Sigmoid colon (tissue), 6 donors: ENCODE measurements at regions not wholly inside any gene's neighbourhood (a gene's known extent, or its start where the extent isn't known, plus 50 kb on each side); places are given as distances from the start of the nearest gene placed in this dataset.

Experiments used
- DNase-seq: peaks from one replicate; pipeline ENCODE4 v3.0.0-alpha.2; 2019
- H3K27ac ChIP-seq, 4 donors: fragments of 200-600 bp; sonication (generic); one replicate each; pipeline ENCODE4 v1.5.1; 2016 to 2019; ENCODE audit warnings: mild to moderate bottlenecking in 1 of 4
- H3K27me3 ChIP-seq, 3 donors: fragments of 200-600 bp; sonication (generic); one replicate each; pipeline ENCODE4 v1.5.1; 2019; ENCODE audit warnings: mild to moderate bottlenecking in 1 of 3
- H3K36me3 ChIP-seq, 4 donors: fragments of 200-600 bp; sonication (generic); one replicate each; pipeline ENCODE4 v1.5.1; 2016 to 2019
- H3K4me1 ChIP-seq, 4 donors: fragments of 200-600 bp; sonication (generic); one replicate each; pipeline ENCODE4 v1.5.1; 2017 to 2019
- H3K4me3 ChIP-seq, 4 donors: fragments of 200-600 bp; sonication (generic); one replicate each; pipeline ENCODE4 v1.5.1; 2017 to 2019; ENCODE audit warnings: mild to moderate bottlenecking in 2 of 4, moderate library complexity in 1 of 4
- H3K9me3 ChIP-seq, 4 donors: fragments of 200-600 bp in 3 of 4; sonication (generic) in 3 of 4; one replicate each; pipeline versions ENCODE4 v1.5.1 to v1.6.1; 2013 to 2019
- CTCF ChIP-seq, 4 experiments: fragments of 450-650 bp in 3 of 4; fragments of 200-600 bp in 1 of 4; IDR thresholded peaks; one replicate each; pipeline ENCODE4 v1.5.1; 2016 to 2019; ENCODE audit warnings: antibody characterized with exemption in 4 of 4, mild to moderate bottlenecking in 3 of 4, moderate library complexity in 2 of 4
- EP300 ChIP-seq, 4 donors: sonication (generic); formaldehyde crosslinking; IDR thresholded peaks; one replicate each; pipeline ENCODE4 v1.6.1; 2017; ENCODE audit warnings: antibody characterized with exemption in 4 of 4
- POLR2A ChIP-seq, 2 donors: fragments of 450-650 bp; IDR thresholded peaks; one replicate each; pipeline ENCODE4 v1.6.1; 2016; ENCODE audit warnings: antibody characterized with exemption in 2 of 2, mild to moderate bottlenecking in 2 of 2, moderate library complexity in 2 of 2
- POLR2AphosphoS5 ChIP-seq, 4 donors: sonication (generic); formaldehyde crosslinking; IDR thresholded peaks; one replicate each; pipeline ENCODE4 v1.6.1; 2017; ENCODE audit warnings: antibody characterized with exemption in 4 of 4
- WGBS, 2 donors: extraction: QIAGEN DNeasy Blood & Tissue Kit; methylation state at CpG; one replicate each; pipeline ENCODE4 v1.1.7; 2013; 5-methylcytosine and 5-hydroxymethylcytosine counted together
- intact Hi-C: fragments of 100-400 bp; cut with DNase I; formaldehyde crosslinking; loops from one replicate; pipeline ENCODE4 v1.15.1; 2023
- donor health status: healthy with polysubstance abuse.
- donor health status: healthy.

GRCh38 chr5:4243479-4244264 lies 648.0 kb downstream of the IRX1 start:
- Histone ChIP-seq H3K27ac (no peak overlapping the region), H3K9me3 (peaks cover 0 to 2% (median 0%) of the 10 kb centered on the region in 4 donors), H3K4me1 (no peaks in the 10 kb centered on the region), H3K36me3 (no peaks in the 10 kb centered on the region), H3K27me3 (no peaks in the 10 kb centered on the region), H3K4me3 (no peak overlapping the region)
- WGBS, 2 donors = 21 to 62% methylated on average over 9 of the region's 9 CpGs
- intact Hi-C loops = no loop called here
- no peak for TF ChIP-seq CTCF (IDR thresholded peaks at IDR 0.05)
- no peak for TF ChIP-seq POLR2A (IDR thresholded peaks at IDR 0.05)
- no peak for TF ChIP-seq EP300 (IDR thresholded peaks at IDR 0.05)
- TF ChIP-seq POLR2AphosphoS5 (IDR thresholded peaks at IDR 0.05) = no peak
- no peak for DNase-seq

DNA sequence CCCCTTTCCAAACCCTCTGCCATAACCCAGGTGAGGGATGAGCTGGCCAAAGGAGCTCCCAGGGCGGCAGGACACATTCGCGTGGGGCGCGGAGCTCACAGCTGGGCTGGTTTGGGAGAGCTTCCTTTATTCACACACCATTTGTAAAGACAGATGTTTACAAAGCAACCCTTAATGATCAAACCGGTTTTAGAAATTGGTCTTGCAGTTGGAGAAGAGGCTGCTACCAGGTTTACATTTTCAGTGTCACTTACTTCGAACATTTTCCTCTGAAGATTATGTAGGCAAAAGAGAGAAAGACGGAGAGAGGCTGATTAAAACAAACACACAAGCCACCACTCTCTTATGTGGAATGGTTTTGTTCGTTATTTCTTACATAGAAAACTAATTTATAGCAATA lies 648.7 kb downstream of the IRX1 start:
- intact Hi-C loops = no loop called here
- WGBS, 2 donors = 47 to 71% methylated on average over 9 of the region's 9 CpGs
- Histone ChIP-seq H3K27ac (no peak overlapping the region), H3K9me3 (peaks cover 0 to 2% (median 0%) of the 10 kb centered on the region in 4 donors), H3K4me3 (no peak overlapping the region), H3K36me3 (no peaks in the 10 kb centered on the region), H3K27me3 (no peaks in the 10 kb centered on the region), H3K4me1 (no peaks in the 10 kb centered on the region)
- DNase-seq = no peak
- TF ChIP-seq POLR2AphosphoS5 (IDR thresholded peaks at IDR 0.05) = no peak
- no peak for TF ChIP-seq POLR2A (IDR thresholded peaks at IDR 0.05)

DNA sequence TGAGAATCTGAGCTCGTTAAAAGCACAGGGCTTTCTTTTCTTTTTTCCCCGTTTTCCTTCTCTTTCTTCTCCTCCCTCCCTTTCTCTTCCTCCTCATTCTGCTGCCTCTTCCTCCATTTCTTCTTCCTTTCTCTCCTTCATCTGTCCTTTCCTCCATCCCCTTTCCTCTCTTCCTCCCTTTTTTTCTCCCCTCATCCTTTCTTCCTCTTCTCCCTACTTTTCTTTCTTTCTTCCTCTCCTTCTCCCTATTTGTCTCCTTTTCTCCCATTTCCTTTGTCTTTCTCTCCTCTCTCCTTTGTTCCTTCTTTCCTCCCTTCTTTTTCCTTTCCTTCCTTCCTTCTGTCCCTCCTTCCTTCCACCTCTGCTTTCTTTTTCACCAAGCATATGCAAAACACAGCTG lies 649.4 kb downstream of the IRX1 start:
- WGBS, 2 donors = 70 to 80% methylated on average over 2 of the region's 2 CpGs
- intact Hi-C loops = no loop called here
- H3K27me3 ChIP-seq = no peaks in the 10 kb centered on the region
- no peak for DNase-seq
- H3K4me1 ChIP-seq = no peaks in the 10 kb centered on the region
- peaks cover 0 to 2% (median 0%) of the 10 kb centered on the region in 4 donors for H3K9me3 ChIP-seq
- TF ChIP-seq EP300 (IDR thresholded peaks at IDR 0.05) (no peak), POLR2AphosphoS5 (IDR thresholded peaks at IDR 0.05) (no peak), CTCF (IDR thresholded peaks at IDR 0.05) (no peak), POLR2A (IDR thresholded peaks at IDR 0.05) (no peak)
- no peak overlapping the region for H3K27ac ChIP-seq
- no peak overlapping the region for H3K4me3 ChIP-seq
- H3K36me3 ChIP-seq = no peaks in the 10 kb centered on the region

DNA sequence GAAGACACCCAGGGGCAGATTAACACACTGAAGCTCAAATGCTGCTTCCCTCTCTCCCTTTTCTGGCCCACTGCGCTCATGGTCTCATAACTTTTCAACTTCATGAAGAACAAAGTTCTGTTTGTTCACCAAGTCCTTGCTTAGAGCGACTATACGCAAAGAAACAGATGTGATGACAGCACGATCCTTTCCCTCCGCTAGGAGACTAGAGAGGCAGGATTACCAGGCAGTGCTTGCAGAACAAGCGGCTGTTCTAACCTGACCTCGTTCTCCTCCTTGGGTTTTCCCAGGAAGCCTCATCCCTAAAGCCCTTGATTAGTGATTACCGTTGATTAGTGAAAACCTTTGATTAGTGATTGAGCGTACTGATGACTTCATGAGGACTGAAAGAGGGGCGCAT lies 649.9 kb downstream of the IRX1 start:
- peaks cover 0 to 2% (median 0%) of the 10 kb centered on the region in 4 donors for H3K9me3 ChIP-seq
- no peaks in the 10 kb centered on the region for H3K36me3 ChIP-seq
- WGBS, 2 donors = 87 to 88% methylated on average over 10 of the region's 10 CpGs
- no peaks in the 10 kb centered on the region for H3K27me3 ChIP-seq
- intact Hi-C loops = no loop called here
- H3K4me1 ChIP-seq = no peaks in the 10 kb centered on the region
- no peak overlapping the region for H3K4me3 ChIP-seq
- TF ChIP-seq CTCF (IDR thresholded peaks at IDR 0.05) = no peak
- TF ChIP-seq POLR2AphosphoS5 (IDR thresholded peaks at IDR 0.05) = no peak
- no peak for TF ChIP-seq POLR2A (IDR thresholded peaks at IDR 0.05)
- TF ChIP-seq EP300 (IDR thresholded peaks at IDR 0.05) = no peak
- no peak overlapping the region for H3K27ac ChIP-seq
- no peak for DNase-seq

DNA sequence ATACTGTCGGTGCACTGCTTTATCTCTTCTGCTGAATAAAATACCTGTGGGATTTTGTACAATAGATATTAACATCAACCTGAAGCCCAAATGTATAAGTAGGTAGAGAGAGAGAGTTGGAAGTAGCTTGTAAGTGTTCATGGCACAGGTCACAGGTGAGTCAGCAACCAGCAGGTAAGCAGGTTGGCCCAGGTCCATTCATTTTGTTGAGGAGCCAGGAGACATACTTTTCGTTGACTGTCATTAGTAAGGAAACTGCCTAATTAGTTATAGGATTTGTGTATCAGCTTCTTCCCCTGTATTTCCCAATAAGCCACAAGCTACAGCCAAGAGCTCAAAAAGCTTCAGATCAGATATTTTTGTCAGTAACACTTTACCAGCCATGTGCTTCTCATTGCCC lies 650.8 kb downstream of the IRX1 start:
- H3K36me3 ChIP-seq = no peaks in the 10 kb centered on the region
- H3K9me3 ChIP-seq = peaks cover 0 to 2% (median 0%) of the 10 kb centered on the region in 4 donors
- no peaks in the 10 kb centered on the region for H3K4me1 ChIP-seq
- no peaks in the 10 kb centered on the region for H3K27me3 ChIP-seq
- intact Hi-C loops = no loop called here
- H3K4me3 ChIP-seq = no peak overlapping the region
- WGBS, 2 donors = 76 to 88% methylated on average over 2 of the region's 2 CpGs
- no peak for DNase-seq
- TF ChIP-seq POLR2AphosphoS5 (IDR thresholded peaks at IDR 0.05) (no peak), POLR2A (IDR thresholded peaks at IDR 0.05) (no peak), CTCF (IDR thresholded peaks at IDR 0.05) (no peak), EP300 (IDR thresholded peaks at IDR 0.05) (no peak)
- H3K27ac ChIP-seq = no peak overlapping the region
